ENCODE measurements at regions not wholly inside any gene's neighbourhood (a gene's known extent, or its start where the extent isn't known, plus 50 kb on each side); places are given as distances from the start of the nearest gene placed in this dataset.

DNA sequence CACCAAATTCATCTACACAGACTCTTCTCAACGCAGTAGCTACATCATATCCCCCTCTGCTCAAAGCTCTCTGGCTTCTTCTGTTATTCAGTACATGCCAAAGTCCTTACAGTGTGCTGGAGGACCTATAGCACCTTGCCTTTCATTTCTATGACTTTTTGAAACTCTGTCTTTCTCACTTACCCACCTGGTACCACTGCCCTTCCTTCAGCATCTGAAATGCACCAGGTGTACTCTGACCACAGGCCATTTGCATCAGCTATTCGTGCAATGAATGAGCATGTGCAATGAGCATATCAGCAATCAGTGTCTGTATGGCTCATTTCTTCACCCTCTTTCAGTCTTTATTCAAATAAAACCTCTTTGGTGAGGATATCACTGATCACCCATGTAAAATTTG, 399.9 kb downstream of the RAB28 start:
- TF ChIP-seq, protein P1, sequence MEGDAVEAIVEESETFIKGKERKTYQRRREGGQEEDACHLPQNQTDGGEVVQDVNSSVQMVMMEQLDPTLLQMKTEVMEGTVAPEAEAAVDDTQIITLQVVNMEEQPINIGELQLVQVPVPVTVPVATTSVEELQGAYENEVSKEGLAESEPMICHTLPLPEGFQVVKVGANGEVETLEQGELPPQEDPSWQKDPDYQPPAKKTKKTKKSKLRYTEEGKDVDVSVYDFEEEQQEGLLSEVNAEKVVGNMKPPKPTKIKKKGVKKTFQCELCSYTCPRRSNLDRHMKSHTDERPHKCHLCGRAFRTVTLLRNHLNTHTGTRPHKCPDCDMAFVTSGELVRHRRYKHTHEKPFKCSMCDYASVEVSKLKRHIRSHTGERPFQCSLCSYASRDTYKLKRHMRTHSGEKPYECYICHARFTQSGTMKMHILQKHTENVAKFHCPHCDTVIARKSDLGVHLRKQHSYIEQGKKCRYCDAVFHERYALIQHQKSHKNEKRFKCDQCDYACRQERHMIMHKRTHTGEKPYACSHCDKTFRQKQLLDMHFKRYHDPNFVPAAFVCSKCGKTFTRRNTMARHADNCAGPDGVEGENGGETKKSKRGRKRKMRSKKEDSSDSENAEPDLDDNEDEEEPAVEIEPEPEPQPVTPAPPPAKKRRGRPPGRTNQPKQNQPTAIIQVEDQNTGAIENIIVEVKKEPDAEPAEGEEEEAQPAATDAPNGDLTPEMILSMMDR (IDR thresholded peaks at IDR 0.05; ENCODE audit: low read depth, low read length): no peak
- no peak overlapping the region for H3K4me3 ChIP-seq (replicated peaks in 1 of 2; ENCODE audit: low read depth in 2 of 2, low read length in 2 of 2)
- DNase-seq (ENCODE audit: low read depth in 2 of 2): no peak

DNA sequence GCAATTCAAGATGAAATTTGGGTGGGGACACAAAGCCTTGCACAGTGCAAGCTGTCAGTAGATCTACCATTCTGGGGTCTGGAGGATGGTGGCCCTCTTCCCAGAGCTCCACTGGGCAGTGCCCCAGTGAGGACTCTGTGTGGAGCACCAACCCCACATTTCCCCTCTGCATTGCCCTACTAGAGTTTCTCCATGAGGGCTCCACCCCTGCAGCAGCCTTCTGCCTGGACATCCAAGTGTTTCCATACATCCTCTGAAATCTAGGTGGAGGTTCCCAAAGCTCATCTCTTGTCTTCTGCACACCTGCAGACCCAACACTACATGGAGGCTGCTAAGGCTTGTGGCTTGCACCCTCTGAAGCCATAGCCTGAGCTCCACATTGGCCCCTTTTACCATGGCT, 402.3 kb downstream of the RAB28 start:
- DNase-seq (ENCODE audit: low read depth in 2 of 2): no peak
- H3K4me3 ChIP-seq (replicated peaks in 1 of 2; ENCODE audit: low read depth in 2 of 2, low read length in 2 of 2): no peak overlapping the region
- TF ChIP-seq, protein P1 (IDR thresholded peaks at IDR 0.05; ENCODE audit: low read depth, low read length): no peak

DNA sequence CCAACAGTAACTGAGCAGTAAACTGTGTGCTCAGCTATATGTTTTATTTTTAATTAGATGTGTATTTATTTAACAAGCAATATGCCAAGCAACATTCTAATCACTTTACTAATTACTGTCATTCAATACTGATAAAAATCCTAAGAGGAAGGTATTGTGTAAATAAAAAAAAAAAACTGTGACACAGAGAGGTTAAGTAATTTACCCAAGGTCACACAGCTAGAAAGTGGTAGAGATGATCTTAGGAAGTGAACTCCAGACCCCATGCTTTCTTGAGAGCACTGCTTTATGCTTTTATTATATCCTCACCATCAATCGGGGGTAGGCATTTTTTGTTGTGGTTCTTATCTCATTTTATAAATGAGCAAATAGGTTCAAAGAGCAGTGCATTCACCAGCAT, 417.1 kb downstream of the RAB28 start:
- H3K4me3 ChIP-seq (replicated peaks in 1 of 2; ENCODE audit: low read depth in 2 of 2, low read length in 2 of 2): no peak overlapping the region
- TF ChIP-seq, protein P1 (IDR thresholded peaks at IDR 0.05; ENCODE audit: low read depth, low read length): no peak
- no peak for DNase-seq (ENCODE audit: low read depth in 2 of 2)

DNA sequence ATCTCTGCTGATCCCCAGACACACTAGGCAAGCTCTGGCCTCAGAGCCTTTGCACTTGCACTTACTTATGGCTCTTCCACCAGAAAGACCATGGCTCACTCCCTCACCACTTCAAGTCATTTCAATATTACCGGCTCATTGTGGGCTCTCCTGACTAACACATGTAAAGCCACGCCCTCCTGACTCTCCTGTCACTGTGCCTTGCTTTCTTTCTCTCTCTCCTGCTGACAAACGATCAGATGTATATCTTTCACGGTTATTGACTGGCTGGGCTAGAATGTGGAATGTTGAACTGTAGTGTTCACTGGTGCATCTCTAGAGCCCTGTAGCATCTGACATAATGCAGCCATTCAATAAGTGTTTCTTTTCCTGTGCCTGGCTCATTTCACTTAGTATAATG, 425.1 kb downstream of the RAB28 start:
- H3K4me3 ChIP-seq (replicated peaks in 1 of 2; ENCODE audit: low read depth in 2 of 2, low read length in 2 of 2): no peak overlapping the region
- TF ChIP-seq, protein P1 (IDR thresholded peaks at IDR 0.05; ENCODE audit: low read depth, low read length): no peak
- DNase-seq (ENCODE audit: low read depth in 2 of 2): no peak

DNA sequence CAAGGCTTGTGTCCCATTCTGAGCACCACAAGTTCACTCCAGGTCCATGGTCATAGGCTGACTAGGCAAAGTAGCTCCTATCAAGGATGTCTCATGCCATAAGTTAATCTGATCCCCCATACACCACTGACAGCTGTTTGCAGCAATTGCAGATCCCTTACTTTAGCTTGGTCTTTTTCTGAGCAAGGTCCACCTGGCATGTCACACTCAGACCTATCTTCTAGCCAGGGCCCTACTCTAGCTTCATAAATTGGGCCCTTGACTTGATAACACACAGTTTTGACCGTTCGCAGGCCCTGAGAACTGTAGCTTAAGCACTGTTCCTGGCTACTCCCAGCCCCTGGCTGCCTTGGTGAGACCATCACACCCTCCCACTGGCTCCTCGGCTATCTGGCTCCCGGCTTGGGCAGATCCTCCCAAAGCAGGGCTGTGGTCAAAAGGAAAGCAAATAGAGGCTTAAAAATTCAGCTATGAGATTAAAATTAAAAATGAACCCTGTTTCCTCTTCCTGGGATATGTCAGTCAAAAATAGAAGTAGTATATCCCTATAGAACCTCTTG, 427.4 kb downstream of the RAB28 start:
- H3K4me3 ChIP-seq (replicated peaks in 1 of 2; ENCODE audit: low read depth in 2 of 2, low read length in 2 of 2): no peak overlapping the region
- DNase-seq (ENCODE audit: low read depth in 2 of 2): no peak

DNA sequence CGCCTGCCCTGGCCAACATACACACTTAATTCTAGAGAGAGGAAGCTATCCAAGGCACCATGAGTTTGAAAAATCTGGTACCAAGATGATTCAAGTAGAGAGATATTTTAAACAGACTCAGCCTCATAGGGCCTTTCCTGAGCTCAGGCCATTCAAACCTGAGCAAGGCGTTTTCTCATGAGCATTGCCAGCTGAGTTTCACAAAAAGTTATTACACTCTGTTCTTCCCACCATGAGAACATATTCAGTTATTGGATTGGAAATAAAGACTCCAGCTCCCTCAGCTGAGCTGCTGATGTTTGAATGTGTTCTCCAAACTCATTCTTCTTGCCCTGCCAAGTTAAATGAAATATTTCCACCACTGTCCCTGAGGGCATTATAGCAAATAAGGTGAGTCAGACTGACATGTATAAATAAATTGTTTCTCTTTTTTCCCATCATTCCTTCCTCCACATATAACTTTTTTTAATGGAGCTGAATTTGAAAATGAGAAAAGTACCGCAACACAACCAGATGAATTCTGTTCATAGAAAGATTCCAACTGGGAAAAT, 429.6 kb downstream of the RAB28 start:
- no peak for DNase-seq (ENCODE audit: low read depth in 2 of 2)
- no peak overlapping the region for H3K4me3 ChIP-seq (replicated peaks in 1 of 2; ENCODE audit: low read depth in 2 of 2, low read length in 2 of 2)
- TF ChIP-seq, protein P1 (IDR thresholded peaks at IDR 0.05; ENCODE audit: low read depth, low read length): no peak

More for the DNA sequence above, 427.4 kb downstream of the RAB28 start:
- TF ChIP-seq, protein P1 (IDR thresholded peaks at IDR 0.05; ENCODE audit: low read depth, low read length): no peak

DNA sequence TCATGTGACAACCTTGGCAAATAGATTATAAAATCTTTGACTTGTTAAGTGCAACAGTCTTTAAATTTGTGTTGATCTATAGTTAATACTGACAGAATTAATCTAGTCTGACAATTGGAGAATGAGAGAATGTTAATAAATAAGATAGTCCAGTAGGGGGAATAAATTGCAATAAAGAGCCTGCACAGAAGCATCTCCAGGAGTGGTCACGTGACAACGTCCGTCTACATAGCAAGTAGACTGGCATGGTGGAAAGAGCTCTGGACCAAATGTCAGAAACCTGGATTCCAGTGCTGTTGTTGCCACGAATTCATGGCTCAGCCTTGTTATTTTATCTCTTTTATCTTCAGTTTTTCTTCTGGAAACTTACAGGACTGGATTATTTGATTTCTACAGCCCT, 436.5 kb downstream of the RAB28 start:
- TF ChIP-seq, protein P1 (IDR thresholded peaks at IDR 0.05; ENCODE audit: low read depth, low read length): no peak
- DNase-seq (ENCODE audit: low read depth in 2 of 2): no peak
- no peak overlapping the region for H3K4me3 ChIP-seq (replicated peaks in 1 of 2; ENCODE audit: low read depth in 2 of 2, low read length in 2 of 2)

Data from cardiac fibroblast (primary cell).